Liver (tissue), 3 donors: ENCODE measurements at regions not wholly inside any gene's neighbourhood (a gene's known extent, or its start where the extent isn't known, plus 50 kb on each side); places are given as distances from the start of the nearest gene placed in this dataset.

Experiments
- ATF3 ChIP-seq: IDR thresholded peaks from 2 replicates; pipeline ENCODE4 v1.6.1; 2016; ENCODE audit warnings: antibody characterized with exemption
- CTCF ChIP-seq: fragments of 150-350 bp; IDR thresholded peaks from 2 replicates; pipeline ENCODE4 v1.5.1; 2017; ENCODE audit warnings: improper control_type of control experiment, low read depth, low read length; ENCODE audit not compliant: missing input control
- EGR1 ChIP-seq, 2 donors: IDR thresholded peaks; 2 replicates each; pipeline ENCODE4 v1.6.1; 2016 to 2018; ENCODE audit warnings: antibody characterized with exemption in 2 of 2, low read depth in 2 of 2
- GABPA ChIP-seq, 2 donors: IDR thresholded peaks in 1 of 2; conservative IDR thresholded peaks in 1 of 2; 2 replicates each; pipeline ENCODE4 v1.6.1; 2016; ENCODE audit warnings: antibody characterized with exemption in 2 of 2, mild to moderate bottlenecking in 1 of 2, moderate library complexity in 1 of 2
- HNF4A ChIP-seq, 2 donors: conservative IDR thresholded peaks; 2 replicates each; pipeline ENCODE4 v1.6.1; 2016; ENCODE audit warnings: antibody characterized with exemption in 2 of 2, mild to moderate bottlenecking in 2 of 2
- JUND ChIP-seq, 2 donors: IDR thresholded peaks; 2 replicates each; pipeline ENCODE4 v1.6.1; 2016; ENCODE audit warnings: antibody characterized with exemption in 2 of 2
- RAD21 ChIP-seq, 2 donors: IDR thresholded peaks; 2 replicates each; pipeline ENCODE4 v1.6.1; 2016; ENCODE audit warnings: antibody characterized with exemption in 2 of 2, mild to moderate bottlenecking in 2 of 2
- REST ChIP-seq: IDR thresholded peaks from 2 replicates; pipeline ENCODE4 v1.6.1; 2016; ENCODE audit warnings: antibody characterized with exemption, mild to moderate bottlenecking
- SP1 ChIP-seq: IDR thresholded peaks from 2 replicates; pipeline ENCODE4 v1.6.1; 2018; ENCODE audit warnings: antibody characterized with exemption, mild to moderate bottlenecking
- TAF1 ChIP-seq: conservative IDR thresholded peaks from 2 replicates; pipeline ENCODE4 v1.6.1; 2016; ENCODE audit warnings: antibody characterized with exemption, mild to moderate bottlenecking
- YY1 ChIP-seq: IDR thresholded peaks from 2 replicates; pipeline ENCODE4 v1.6.1; 2016; ENCODE audit warnings: antibody characterized with exemption, mild to moderate bottlenecking
- donor health status: healthy.
- donor health status: healthy.

GRCh38 chr4:177921715-177922114 is 479.5 kb upstream of the AGA start:
- TF ChIP-seq CTCF (no peak), EGR1 (IDR thresholded peaks at IDR 0.05; ENCODE audit: low read depth in 2 of 2) (no peak), SP1 (no peak), JUND (IDR thresholded peaks at IDR 0.05) (no peak), REST (no peak), GABPA (IDR thresholded peaks at IDR 0.05 in 1 of 2, conservative IDR thresholded peaks at IDR 0.05 in 1 of 2) (no peak), ATF3 (no peak), TAF1 (no peak), YY1 (no peak), HNF4A (conservative IDR thresholded peaks at IDR 0.05) (no peak), RAD21 (IDR thresholded peaks at IDR 0.05) (no peak)
